ENCODE measurements at regions not wholly inside any gene's neighbourhood (a gene's known extent, or its start where the extent isn't known, plus 50 kb on each side); places are given as distances from the start of the nearest gene placed in this dataset.
"Not testable (repeated sequence)": the region's sequence is repeated elsewhere in the genome, so short reads cannot be mapped to it uniquely, and the experiment has no call there.

DNA sequence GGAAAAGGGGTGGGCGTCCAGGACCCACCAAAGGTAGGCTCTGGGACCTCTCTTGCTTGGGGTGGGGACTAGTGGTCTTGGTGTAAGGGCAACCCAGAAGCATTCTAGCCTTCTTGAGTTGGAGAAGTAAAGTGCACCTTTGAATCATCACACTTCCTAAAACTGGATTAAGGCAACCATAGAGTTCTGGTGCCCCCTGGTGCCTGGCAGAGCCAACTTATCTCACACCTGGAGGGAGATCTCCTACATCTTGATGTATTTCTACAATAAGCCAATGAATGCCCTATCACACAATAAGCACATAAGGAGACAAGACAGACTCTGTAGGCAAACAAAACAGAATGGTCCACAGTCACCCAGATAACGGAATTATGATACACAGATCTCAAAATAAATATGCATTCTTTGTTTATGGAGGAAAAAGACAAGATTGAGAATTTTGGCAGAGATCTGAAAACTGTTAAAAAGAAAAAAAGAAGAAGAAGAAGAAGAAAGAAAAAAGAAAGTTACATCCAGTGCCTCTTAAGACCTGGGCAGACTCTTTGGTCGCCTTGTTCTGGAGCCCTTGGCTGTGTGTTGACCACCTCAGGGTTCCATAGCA, 95.9 kb upstream of the PPP2R5C start:
- no peak overlapping the region for H3K4me3 ChIP-seq (ENCODE audit: control insufficient read depth, low read depth, low read length)
- peak; percentile 43 for DNase-seq (ENCODE audit: low read depth)
- TF ChIP-seq, protein P1, sequence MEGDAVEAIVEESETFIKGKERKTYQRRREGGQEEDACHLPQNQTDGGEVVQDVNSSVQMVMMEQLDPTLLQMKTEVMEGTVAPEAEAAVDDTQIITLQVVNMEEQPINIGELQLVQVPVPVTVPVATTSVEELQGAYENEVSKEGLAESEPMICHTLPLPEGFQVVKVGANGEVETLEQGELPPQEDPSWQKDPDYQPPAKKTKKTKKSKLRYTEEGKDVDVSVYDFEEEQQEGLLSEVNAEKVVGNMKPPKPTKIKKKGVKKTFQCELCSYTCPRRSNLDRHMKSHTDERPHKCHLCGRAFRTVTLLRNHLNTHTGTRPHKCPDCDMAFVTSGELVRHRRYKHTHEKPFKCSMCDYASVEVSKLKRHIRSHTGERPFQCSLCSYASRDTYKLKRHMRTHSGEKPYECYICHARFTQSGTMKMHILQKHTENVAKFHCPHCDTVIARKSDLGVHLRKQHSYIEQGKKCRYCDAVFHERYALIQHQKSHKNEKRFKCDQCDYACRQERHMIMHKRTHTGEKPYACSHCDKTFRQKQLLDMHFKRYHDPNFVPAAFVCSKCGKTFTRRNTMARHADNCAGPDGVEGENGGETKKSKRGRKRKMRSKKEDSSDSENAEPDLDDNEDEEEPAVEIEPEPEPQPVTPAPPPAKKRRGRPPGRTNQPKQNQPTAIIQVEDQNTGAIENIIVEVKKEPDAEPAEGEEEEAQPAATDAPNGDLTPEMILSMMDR (conservative IDR thresholded peaks at IDR 0.05; ENCODE audit: control insufficient read depth, insufficient read depth, low read depth, low read length), result peak; percentile 47

DNA sequence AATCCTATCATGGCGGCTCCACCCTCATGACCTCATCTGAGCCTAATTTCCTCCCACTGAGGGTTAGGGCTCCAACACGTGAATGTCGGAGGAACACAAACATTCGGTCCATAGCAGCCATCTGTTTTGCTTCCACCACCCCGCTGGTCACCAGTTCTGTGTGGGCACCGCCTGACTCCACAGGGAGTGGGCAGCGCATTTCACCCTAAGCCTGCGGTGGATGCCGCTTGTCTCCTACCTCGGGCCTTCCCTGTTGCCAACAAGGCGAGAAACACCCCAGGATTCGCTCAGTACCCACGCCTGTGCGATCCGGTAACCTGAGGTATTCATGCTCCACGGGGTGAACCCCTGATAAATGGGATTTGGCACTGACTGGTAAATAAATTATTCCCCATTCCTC, 95.2 kb upstream of the PPP2R5C start:
- H3K4me3 ChIP-seq (ENCODE audit: control insufficient read depth, low read depth, low read length), result no peak overlapping the region
- DNase-seq (ENCODE audit: low read depth), result no peak
- TF ChIP-seq, protein P1 (conservative IDR thresholded peaks at IDR 0.05; ENCODE audit: control insufficient read depth, insufficient read depth, low read depth, low read length), result no peak

DNA sequence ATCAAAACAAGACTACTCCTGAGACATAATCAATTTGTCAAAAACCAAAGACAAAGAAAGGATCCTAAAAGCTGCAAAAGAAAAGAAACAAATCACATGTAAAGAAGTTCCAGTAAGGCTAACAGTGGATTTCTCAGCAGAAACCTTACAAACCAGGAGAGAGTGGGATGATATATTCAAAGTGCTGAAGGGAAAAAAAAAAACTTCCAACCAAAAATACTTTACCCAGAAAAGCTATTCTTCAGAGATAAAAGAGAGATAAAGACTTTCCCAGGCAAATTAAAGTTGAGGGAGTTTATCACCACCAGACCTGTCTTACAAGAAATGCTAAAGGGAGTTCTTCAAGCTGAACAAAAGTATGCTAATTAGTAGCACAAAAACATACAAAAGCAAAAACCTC, 91.9 kb upstream of the PPP2R5C start:
- no peak overlapping the region for H3K4me3 ChIP-seq (ENCODE audit: control insufficient read depth, low read depth, low read length)
- no peak for DNase-seq (ENCODE audit: low read depth)
- TF ChIP-seq, protein P1 (conservative IDR thresholded peaks at IDR 0.05; ENCODE audit: control insufficient read depth, insufficient read depth, low read depth, low read length), result no peak

DNA sequence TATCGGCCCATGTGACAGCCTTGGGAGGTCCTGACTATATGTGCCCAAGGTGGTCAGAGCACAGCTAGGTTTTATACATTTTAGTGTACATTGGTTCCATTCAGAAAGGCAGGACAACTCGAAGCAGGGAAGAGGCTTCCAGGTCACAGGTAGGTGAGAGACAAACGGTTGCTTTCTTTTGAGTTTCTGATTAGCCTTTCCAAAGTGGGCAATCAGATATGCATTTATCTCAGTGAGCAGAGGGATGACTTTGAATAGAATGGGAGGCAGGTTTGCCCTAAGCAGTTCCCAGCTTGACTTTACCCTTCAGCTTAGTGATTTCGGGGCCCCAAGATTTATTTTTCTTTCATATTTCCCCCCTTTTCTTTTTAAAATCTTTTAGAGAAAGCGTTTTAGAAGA, 87.6 kb upstream of the PPP2R5C start:
- H3K4me3 ChIP-seq (ENCODE audit: control insufficient read depth, low read depth, low read length), result no peak overlapping the region
- DNase-seq (ENCODE audit: low read depth), result no peak
- TF ChIP-seq, protein P1 (conservative IDR thresholded peaks at IDR 0.05; ENCODE audit: control insufficient read depth, insufficient read depth, low read depth, low read length), result no peak

DNA sequence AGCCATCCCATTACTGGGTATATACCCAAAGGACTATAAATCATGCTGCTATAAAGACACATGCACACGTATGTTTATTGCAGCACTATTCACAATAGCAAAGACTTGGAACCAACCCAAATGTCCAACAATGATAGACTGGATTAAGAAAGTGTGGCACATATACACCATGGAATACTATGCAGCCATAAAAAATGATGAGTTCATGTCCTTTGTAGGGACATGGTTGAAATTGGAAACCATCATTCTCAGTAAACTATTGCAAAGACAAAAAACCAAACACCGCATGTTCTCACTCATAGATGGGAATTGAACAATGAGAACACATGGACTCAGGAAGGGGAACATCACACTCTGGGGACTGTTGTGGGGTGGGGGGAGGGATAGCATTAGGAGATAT, 85.7 kb upstream of the PPP2R5C start:
- H3K4me3 ChIP-seq (ENCODE audit: control insufficient read depth, low read depth, low read length); DNase-seq (ENCODE audit: low read depth): not testable (repeated sequence)

DNA sequence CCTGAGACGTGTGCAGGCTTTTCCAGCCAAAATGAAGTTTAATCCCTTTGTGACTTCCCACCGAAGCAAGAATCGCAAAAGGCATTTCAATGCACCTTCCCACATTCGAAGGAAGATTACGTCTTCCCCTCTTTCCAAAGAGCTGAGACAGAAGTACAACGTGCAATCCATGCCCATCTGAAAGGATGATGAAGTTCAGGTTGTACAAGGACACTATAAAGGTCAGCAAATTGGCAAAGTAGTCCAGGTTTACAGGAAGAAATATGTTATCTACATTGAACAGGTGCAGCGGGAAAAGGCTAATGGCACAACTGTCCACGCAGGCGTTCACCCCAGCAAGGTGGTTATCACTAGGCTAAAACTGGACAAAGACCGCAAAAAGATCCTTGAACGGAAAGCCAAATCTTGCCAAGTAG, 83.6 kb upstream of the PPP2R5C start:
- not testable (repeated sequence) for H3K4me3 ChIP-seq (ENCODE audit: control insufficient read depth, low read depth, low read length); DNase-seq (ENCODE audit: low read depth)

DNA sequence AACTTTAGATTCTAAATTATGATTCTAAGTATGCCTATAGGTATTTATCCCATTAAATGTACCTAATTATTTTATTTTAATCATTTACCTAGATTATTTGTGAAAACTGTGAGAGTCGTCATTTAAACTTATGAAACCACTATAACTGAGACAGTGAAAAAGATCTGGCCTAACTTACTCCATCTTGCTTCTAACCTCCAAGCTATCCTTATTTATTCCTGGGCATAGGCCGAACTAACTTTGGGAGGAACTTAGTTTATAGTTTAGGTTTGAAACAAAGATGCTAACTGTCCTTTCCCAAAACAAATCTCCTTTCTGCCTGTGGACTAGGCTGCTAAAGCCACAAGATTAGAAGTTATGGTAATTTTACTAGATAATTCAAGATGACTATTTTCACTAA, 79.7 kb upstream of the PPP2R5C start:
- DNase-seq (ENCODE audit: low read depth), result no peak
- H3K4me3 ChIP-seq (ENCODE audit: control insufficient read depth, low read depth, low read length), result no peak overlapping the region
- TF ChIP-seq, protein P1 (conservative IDR thresholded peaks at IDR 0.05; ENCODE audit: control insufficient read depth, insufficient read depth, low read depth, low read length), result no peak

DNA sequence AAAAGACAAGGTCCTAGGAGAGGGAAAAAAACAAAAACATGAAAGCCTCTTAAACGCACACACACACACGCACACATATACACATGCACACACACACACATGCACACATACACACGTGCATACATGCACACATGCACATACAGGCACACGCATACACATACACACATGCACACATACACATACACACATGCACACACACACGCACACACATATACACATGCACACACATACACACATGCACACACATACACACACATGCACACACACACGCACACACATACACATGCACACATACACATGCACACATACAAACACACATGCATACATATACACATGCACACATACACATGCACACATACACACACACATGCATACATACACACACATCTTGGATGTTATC, 78.1 kb upstream of the PPP2R5C start:
- no peak for DNase-seq (ENCODE audit: low read depth)
- TF ChIP-seq, protein P1 (conservative IDR thresholded peaks at IDR 0.05; ENCODE audit: control insufficient read depth, insufficient read depth, low read depth, low read length), result no peak
- H3K4me3 ChIP-seq (ENCODE audit: control insufficient read depth, low read depth, low read length), result no peak overlapping the region
